Neuronal stem cell (in vitro differentiated cells): ENCODE measurements at regions not wholly inside any gene's neighbourhood (a gene's known extent, or its start where the extent isn't known, plus 50 kb on each side); places are given as distances from the start of the nearest gene placed in this dataset.
A peak's percentile ranks its signal among the peaks of the same experiment; 100 is the strongest.

Experiments used
- DNase-seq: peaks from one replicate; pipeline ENCODE4 v3.0.0-alpha.2; 2013; ENCODE audit warnings: low spot score
- H2AFZ ChIP-seq: one replicate; pipeline ENCODE4 v1.6.1; 2013; ENCODE audit warnings: mild to moderate bottlenecking, low read length, inconsistent platforms
- H2AK5ac ChIP-seq: 2 replicates; pipeline ENCODE4 v1.6.1; 2013; ENCODE audit warnings: low read depth, mild to moderate bottlenecking, inconsistent platforms, low read length, moderate library complexity, mixed read lengths
- H2BK120ac ChIP-seq: 2 replicates; pipeline ENCODE4 v1.6.1; 2013; ENCODE audit warnings: low read depth, mild to moderate bottlenecking, inconsistent platforms, low read length, moderate library complexity, mixed read lengths
- H2BK12ac ChIP-seq: one replicate; pipeline ENCODE4 v1.6.1; 2013; ENCODE audit warnings: low read length, inconsistent platforms
- H2BK15ac ChIP-seq: 2 replicates; pipeline ENCODE4 v1.6.1; 2013; ENCODE audit warnings: mild to moderate bottlenecking, low read length, inconsistent platforms, mixed read lengths
- H2BK5ac ChIP-seq: one replicate; pipeline ENCODE4 v1.6.1; 2013; ENCODE audit warnings: inconsistent platforms, mild to moderate bottlenecking, low read length, moderate library complexity
- H3K14ac ChIP-seq: one replicate; pipeline ENCODE4 v1.6.1; 2013; ENCODE audit warnings: low read length, inconsistent platforms
- H3K18ac ChIP-seq: 2 replicates; pipeline ENCODE4 v1.6.1; 2013; ENCODE audit warnings: low read length, inconsistent platforms
- H3K23ac ChIP-seq: 2 replicates; pipeline ENCODE4 v1.6.1; 2013; ENCODE audit warnings: low read depth, mild to moderate bottlenecking, mixed read lengths, low read length, inconsistent platforms; ENCODE audit not compliant: poor library complexity
- H3K27ac ChIP-seq: replicated peaks from 3 replicates; pipeline ENCODE4 v1.5.1; 2013; ENCODE audit warnings: low read length, inconsistent platforms
- H3K27me3 ChIP-seq, 3 experiments: 2 replicates each; pipeline ENCODE4 v1.6.1; 2013; ENCODE audit warnings: low read length in 3 of 3, mild to moderate bottlenecking in 2 of 3, inconsistent platforms in 1 of 3, low read depth in 1 of 3, mixed read lengths in 1 of 3, moderate library complexity in 1 of 3; ENCODE audit not compliant: control insufficient read depth in 3 of 3, insufficient read depth in 3 of 3
- H3K36me3 ChIP-seq, 2 donors: replicated peaks in 1 of 2; 2 replicates each; pipeline ENCODE4 v1.6.1; 2013; ENCODE audit warnings: low read length in 2 of 2; ENCODE audit not compliant: control insufficient read depth in 2 of 2, insufficient read depth in 2 of 2
- H3K4ac ChIP-seq: 2 replicates; pipeline ENCODE4 v1.6.1; 2013; ENCODE audit warnings: inconsistent platforms, mild to moderate bottlenecking, low read length, moderate library complexity
- H3K4me1 ChIP-seq, 2 donors: 1 replicate in 1 of 2; 2 replicates in 1 of 2; pipeline ENCODE4 v1.6.1; 2013; ENCODE audit warnings: low read length in 2 of 2, low read depth in 1 of 2; ENCODE audit not compliant: control insufficient read depth in 2 of 2, insufficient read depth in 1 of 2
- H3K4me2 ChIP-seq: one replicate; pipeline ENCODE4 v1.6.1; 2013; ENCODE audit warnings: mild to moderate bottlenecking, low read length, inconsistent platforms; ENCODE audit not compliant: insufficient read depth, poor library complexity, severe bottlenecking
- H3K4me3 ChIP-seq, 2 donors: 2 replicates each; pipeline ENCODE4 v1.5.1; 2013; ENCODE audit warnings: low read length in 2 of 2, mild to moderate bottlenecking in 2 of 2, inconsistent platforms in 1 of 2, moderate library complexity in 1 of 2
- H3K79me1 ChIP-seq: one replicate; pipeline ENCODE4 v1.6.1; 2013; ENCODE audit warnings: low read depth, mild to moderate bottlenecking, inconsistent platforms, low read length, moderate library complexity
- H3K9ac ChIP-seq: one replicate; pipeline ENCODE4 v1.6.1; 2013; ENCODE audit warnings: mild to moderate bottlenecking, low read depth, low read length, inconsistent platforms; ENCODE audit not compliant: poor library complexity
- H3K9me3 ChIP-seq, 2 donors: replicated peaks in 1 of 2; 2 replicates each; pipeline versions ENCODE3 to v1.6.1; 2013; ENCODE audit warnings: low read length in 2 of 2, mild to moderate bottlenecking in 2 of 2, inconsistent platforms in 1 of 2, low read depth in 1 of 2, mixed read lengths in 1 of 2, moderate library complexity in 1 of 2; ENCODE audit not compliant: control insufficient read depth in 2 of 2, insufficient read depth in 1 of 2
- H4K8ac ChIP-seq: one replicate; pipeline ENCODE4 v1.6.1; 2013; ENCODE audit warnings: low read depth, mild to moderate bottlenecking, inconsistent platforms, low read length, moderate library complexity
- H4K91ac ChIP-seq: one replicate; pipeline ENCODE4 v1.6.1; 2013; ENCODE audit warnings: low read length, low read depth, mild to moderate bottlenecking, inconsistent platforms; ENCODE audit not compliant: poor library complexity
- WGBS, 2 donors: extraction: QIAGEN DNeasy Blood & Tissue Kit; methylation state at CpG; one replicate each; pipeline ENCODE4 v1.1.7; 2013; ENCODE audit warnings: missing lambda C conversion rate in 2 of 2, mixed read lengths in 1 of 2; ENCODE audit not compliant: insufficient read length in 2 of 2, insufficient replicate concordance in 1 of 2; ENCODE audit errors: extremely low coverage in 2 of 2; 5-methylcytosine and 5-hydroxymethylcytosine counted together

DNA sequence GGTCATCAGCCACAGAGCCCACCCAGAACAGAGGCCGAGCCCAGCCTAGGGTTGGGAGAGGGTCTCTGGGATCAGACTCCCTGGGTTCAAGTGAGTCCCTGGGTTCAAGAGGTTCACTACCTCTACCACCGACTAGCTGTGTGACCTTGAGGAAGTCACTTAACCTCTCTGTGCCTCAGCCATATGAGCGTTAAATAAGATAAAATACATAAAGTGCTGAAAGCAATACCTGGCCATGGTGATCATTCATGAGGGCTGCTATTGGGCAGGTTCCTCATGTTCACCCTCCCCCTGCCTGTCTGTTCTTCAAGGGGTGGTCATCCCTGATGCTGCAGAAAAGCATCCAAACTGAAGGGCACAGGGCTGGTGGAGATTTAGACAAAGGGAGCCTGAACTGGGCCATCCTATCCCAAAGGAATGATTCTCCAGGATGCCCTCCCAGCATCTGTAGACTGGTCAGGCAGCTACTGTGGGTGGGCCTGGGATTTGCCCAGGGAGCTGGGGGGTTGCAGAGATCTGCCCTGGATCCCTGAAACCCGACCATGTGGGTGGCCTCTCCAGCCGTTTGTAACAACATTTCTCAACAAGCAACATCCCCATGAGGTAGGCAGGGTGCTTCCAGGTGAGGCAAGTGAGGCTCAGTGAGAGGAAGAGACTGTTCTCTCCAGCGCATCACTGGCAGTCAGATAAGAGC lies 196.6 kb downstream of the MATN1 start:
- WGBS, 2 donors = no CpG with 5 or more reads among the region's 6 CpGs
- Histone ChIP-seq H4K91ac (no peak overlapping the region), H3K4me1 (peaks cover 0 to 5% of the 10 kb centered on the region in 2 donors), H2BK12ac (no peak overlapping the region), H2AFZ (no peak overlapping the region), H3K79me1 (no peaks in the 10 kb centered on the region), H3K36me3 (no peaks in the 10 kb centered on the region), H4K8ac (no peak overlapping the region), H2BK5ac (no peak overlapping the region), H3K14ac (no peak overlapping the region), H2AK5ac (peak overlapping the region; percentile 2), H3K23ac (peak overlapping the region; percentile 3), H3K18ac (peak overlapping the region; percentile 77), H3K4me3 (no peak overlapping the region), H2BK15ac (no peak overlapping the region), H3K4ac (no peak overlapping the region), H3K9me3 (no peaks in the 10 kb centered on the region), H3K27me3 (no peaks in the 10 kb centered on the region), H2BK120ac (no peak overlapping the region), H3K27ac (no peak overlapping the region), H3K9ac (no peak overlapping the region), H3K4me2 (no peak overlapping the region)
- DNase-seq = no peak

DNA sequence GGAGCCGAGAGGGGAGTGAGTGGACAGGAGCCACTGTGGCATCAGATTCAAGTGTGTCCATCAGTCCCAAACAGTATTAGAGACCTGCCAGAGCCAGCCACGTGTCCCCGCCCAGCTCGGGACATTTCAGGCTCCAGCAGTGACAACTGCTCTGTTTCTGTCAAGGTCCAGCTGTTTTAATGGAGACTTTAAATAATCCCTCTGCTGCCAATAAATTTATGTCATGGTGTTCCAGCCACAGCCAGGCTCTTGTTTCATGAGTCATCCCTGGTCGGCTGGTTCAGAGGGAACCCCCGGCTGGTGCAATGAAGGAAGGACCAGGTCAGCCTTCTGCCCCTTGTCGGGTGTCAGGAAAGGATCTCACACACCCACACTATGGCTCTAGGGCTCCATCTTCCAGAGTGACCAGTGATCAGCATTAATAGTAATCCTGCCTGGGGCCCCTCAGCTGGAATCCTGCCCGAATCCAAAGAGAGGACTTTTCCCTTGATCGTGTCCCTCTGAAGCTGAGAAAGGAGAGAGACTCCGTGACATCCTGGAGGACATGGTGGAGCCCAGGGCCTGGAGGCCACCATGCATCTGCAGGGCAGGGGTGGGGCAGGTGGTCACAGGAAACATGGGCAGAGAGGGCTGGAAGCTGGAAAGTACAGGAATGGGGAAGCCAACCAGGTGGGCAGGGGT lies 197.3 kb downstream of the MATN1 start:
- Histone ChIP-seq H2BK120ac (no peak overlapping the region), H3K14ac (no peak overlapping the region), H3K4ac (no peak overlapping the region), H2BK12ac (no peak overlapping the region), H3K4me2 (no peak overlapping the region), H2AFZ (no peak overlapping the region), H3K9ac (no peak overlapping the region), H3K4me1 (peaks cover 0 to 5% of the 10 kb centered on the region in 2 donors), H4K91ac (no peak overlapping the region), H4K8ac (no peak overlapping the region), H3K9me3 (no peaks in the 10 kb centered on the region), H3K4me3 (no peak overlapping the region), H3K79me1 (no peaks in the 10 kb centered on the region), H3K18ac (peak overlapping the region; percentile 77), H3K23ac (peak overlapping the region; percentile 38), H3K27me3 (no peaks in the 10 kb centered on the region), H2AK5ac (peak overlapping the region; percentile 14), H2BK15ac (no peak overlapping the region), H2BK5ac (no peak overlapping the region), H3K36me3 (no peaks in the 10 kb centered on the region), H3K27ac (no peak overlapping the region)
- WGBS, 2 donors = no CpG with 5 or more reads among the region's 10 CpGs
- no peak for DNase-seq

DNA sequence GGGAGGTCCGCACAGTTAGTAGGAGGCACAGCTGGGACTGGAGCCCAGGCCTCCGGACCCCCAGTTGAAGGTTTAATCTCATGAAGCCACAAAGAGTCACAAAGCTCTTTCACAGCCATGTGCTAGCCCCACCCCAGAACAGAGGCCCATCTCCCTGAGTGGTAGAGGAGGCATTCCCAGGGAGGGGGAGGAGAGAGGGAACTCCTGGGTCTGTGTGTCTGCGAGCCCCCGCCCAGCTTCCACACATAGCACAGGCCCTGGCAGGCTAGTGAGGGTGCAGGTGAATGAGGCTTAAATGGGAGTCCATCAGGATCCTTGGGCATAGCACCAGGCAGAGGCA lies 197.8 kb downstream of the MATN1 start:
- H3K9ac ChIP-seq = no peak overlapping the region
- H3K4me3 ChIP-seq = no peak overlapping the region
- DNase-seq = no peak
- no peak overlapping the region for H4K8ac ChIP-seq
- no peak overlapping the region for H4K91ac ChIP-seq
- H3K18ac ChIP-seq = peak overlapping the region; percentile 65
- no peak overlapping the region for H3K4ac ChIP-seq
- no peaks in the 10 kb centered on the region for H3K79me1 ChIP-seq
- H3K4me1 ChIP-seq = peaks cover 0 to 5% of the 10 kb centered on the region in 2 donors
- no peak overlapping the region for H2BK15ac ChIP-seq
- H3K27me3 ChIP-seq = no peaks in the 10 kb centered on the region
- H2BK120ac ChIP-seq = no peak overlapping the region
- no peaks in the 10 kb centered on the region for H3K36me3 ChIP-seq
- peak overlapping the region; percentile 14 for H2AK5ac ChIP-seq
- no peak overlapping the region for H2AFZ ChIP-seq
- H2BK5ac ChIP-seq = no peak overlapping the region
- H3K4me2 ChIP-seq = no peak overlapping the region
- WGBS, 2 donors = no CpG with 5 or more reads among the region's 4 CpGs
- no peak overlapping the region for H3K27ac ChIP-seq
- H3K9me3 ChIP-seq = no peaks in the 10 kb centered on the region
- H3K23ac ChIP-seq = peak overlapping the region; percentile 38
- no peak overlapping the region for H2BK12ac ChIP-seq
- no peak overlapping the region for H3K14ac ChIP-seq

DNA sequence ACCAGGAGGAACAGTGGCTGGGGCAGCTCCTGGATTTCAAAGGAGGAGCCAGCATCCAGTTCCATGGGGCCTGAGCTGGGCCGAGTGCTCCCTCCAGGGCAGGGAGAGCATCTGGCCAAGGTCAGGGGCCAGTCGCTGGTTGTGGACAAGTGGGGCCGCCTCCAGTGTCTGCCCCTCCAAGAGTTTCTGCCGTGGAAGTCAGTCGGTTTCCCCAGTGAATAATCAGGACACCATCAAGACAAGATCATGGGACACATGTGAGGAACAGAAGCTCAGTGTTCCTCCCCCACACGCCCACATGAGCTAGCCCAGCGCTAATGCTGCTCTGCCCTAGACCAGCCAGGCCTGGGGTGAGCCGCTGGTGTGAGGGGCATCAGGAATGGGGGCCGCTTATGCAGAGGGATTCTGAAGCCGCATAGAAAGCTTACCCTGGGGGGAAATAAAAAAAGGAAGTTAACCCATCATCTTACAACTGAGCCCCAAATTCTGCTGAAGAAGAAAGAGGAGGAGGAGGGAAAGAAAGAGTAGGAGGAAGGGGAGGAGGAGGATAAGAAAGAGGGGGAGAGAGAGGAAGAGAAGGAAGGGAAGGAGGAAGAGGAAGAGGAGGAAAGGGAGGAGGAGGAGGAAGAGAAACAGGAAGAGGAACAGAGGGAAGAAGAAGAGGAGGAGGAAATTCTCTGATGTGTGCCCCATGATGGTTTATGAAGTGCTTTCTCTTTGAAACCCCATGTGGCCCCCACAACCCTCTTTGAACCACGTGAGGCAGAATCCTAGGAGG lies 198.4 kb downstream of the MATN1 start:
- Histone ChIP-seq H3K79me1 (no peaks in the 10 kb centered on the region), H4K8ac (no peak overlapping the region), H2BK15ac (no peak overlapping the region), H3K9ac (no peak overlapping the region), H3K27me3 (no peaks in the 10 kb centered on the region), H2BK12ac (no peak overlapping the region), H3K4me2 (no peak overlapping the region), H3K4me1 (peaks cover 0 to 5% of the 10 kb centered on the region in 2 donors), H2AFZ (no peak overlapping the region), H3K18ac (peak overlapping the region; percentile 76), H3K23ac (no peak overlapping the region), H3K36me3 (no peaks in the 10 kb centered on the region), H3K14ac (no peak overlapping the region), H3K9me3 (no peaks in the 10 kb centered on the region), H2BK120ac (no peak overlapping the region), H2BK5ac (no peak overlapping the region), H3K4me3 (no peak overlapping the region), H2AK5ac (peak overlapping the region; percentile 25), H3K27ac (no peak overlapping the region), H3K4ac (no peak overlapping the region), H4K91ac (no peak overlapping the region)
- DNase-seq = no peak
- whole genome bisulfite sequencing, 2 donors = no CpG with 5 or more reads among the region's 11 CpGs
